NT2/D1 (cell line): ENCODE measurements at regions not wholly inside any gene's neighbourhood (a gene's known extent, or its start where the extent isn't known, plus 50 kb on each side); places are given as distances from the start of the nearest gene placed in this dataset.

Experiments
- DNase-seq: peaks from one replicate; pipeline ENCODE4 v3.0.0-alpha.2; 2011; ENCODE audit warnings: low read depth, low spot score
- H3K27me3 ChIP-seq: 2 replicates; pipeline ENCODE4 v1.6.0; 2011; ENCODE audit warnings: mild to moderate bottlenecking; ENCODE audit not compliant: insufficient read length, insufficient read depth
- H3K36me3 ChIP-seq: 2 replicates; pipeline ENCODE4 v1.6.1; 2011; ENCODE audit warnings: mild to moderate bottlenecking, low read length, mixed read lengths; ENCODE audit not compliant: insufficient read depth, insufficient read length
- H3K4me1 ChIP-seq: 2 replicates; pipeline ENCODE4 v1.5.1; 2011; ENCODE audit not compliant: insufficient read depth, insufficient read length
- H3K4me3 ChIP-seq: 2 replicates; pipeline ENCODE4 v1.5.1; 2011; ENCODE audit warnings: low read depth; ENCODE audit not compliant: insufficient read length
- H3K9ac ChIP-seq: 2 replicates; pipeline ENCODE4 v1.6.0; 2011; ENCODE audit warnings: low read depth; ENCODE audit not compliant: insufficient read length
- H3K9me3 ChIP-seq: 2 replicates; pipeline ENCODE4 v1.5.1; 2011; ENCODE audit warnings: mild to moderate bottlenecking, low read length; ENCODE audit not compliant: insufficient read depth
- SUZ12 ChIP-seq: IDR thresholded peaks from 2 replicates; pipeline ENCODE4 v1.6.1; 2011; ENCODE audit not compliant: insufficient read length, insufficient read depth; ENCODE audit errors: extremely low read depth
- YY1 ChIP-seq: IDR thresholded peaks from 2 replicates; pipeline ENCODE4 v1.6.1; 2011; ENCODE audit not compliant: insufficient read length, insufficient read depth
- ZNF274 ChIP-seq: IDR thresholded peaks from 2 replicates; pipeline ENCODE4 v1.6.1; 2011; ENCODE audit warnings: mild to moderate bottlenecking, low read depth, low read length

GRCh38 chr4:134691915-134692314 lies 490.3 kb upstream of the PABPC4L start:
- Histone ChIP-seq H3K4me3 (no peak overlapping the region), H3K9me3 (no peaks in the 10 kb centered on the region), H3K4me1 (no peaks in the 10 kb centered on the region), H3K36me3 (no peaks in the 10 kb centered on the region), H3K27me3 (no peaks in the 10 kb centered on the region), H3K9ac (no peak overlapping the region)
- TF ChIP-seq YY1 (no peak), SUZ12 (no peak), ZNF274 (no peak)
- no peak for DNase-seq

GRCh38 chr4:134687646-134688628 lies 486.3 kb upstream of the PABPC4L start:
- TF ChIP-seq ZNF274: no peak
- no peak for TF ChIP-seq SUZ12
- no peak for TF ChIP-seq YY1
- Histone ChIP-seq H3K4me1 (no peaks in the 10 kb centered on the region), H3K9ac (no peak overlapping the region), H3K27me3 (no peaks in the 10 kb centered on the region), H3K9me3 (0 out of 2 replicates have a peak, but pooled peaks cover 6% of the 10 kb centered on the region), H3K4me3 (no peak overlapping the region), H3K36me3 (no peaks in the 10 kb centered on the region)
- DNase-seq: no peak

DNA sequence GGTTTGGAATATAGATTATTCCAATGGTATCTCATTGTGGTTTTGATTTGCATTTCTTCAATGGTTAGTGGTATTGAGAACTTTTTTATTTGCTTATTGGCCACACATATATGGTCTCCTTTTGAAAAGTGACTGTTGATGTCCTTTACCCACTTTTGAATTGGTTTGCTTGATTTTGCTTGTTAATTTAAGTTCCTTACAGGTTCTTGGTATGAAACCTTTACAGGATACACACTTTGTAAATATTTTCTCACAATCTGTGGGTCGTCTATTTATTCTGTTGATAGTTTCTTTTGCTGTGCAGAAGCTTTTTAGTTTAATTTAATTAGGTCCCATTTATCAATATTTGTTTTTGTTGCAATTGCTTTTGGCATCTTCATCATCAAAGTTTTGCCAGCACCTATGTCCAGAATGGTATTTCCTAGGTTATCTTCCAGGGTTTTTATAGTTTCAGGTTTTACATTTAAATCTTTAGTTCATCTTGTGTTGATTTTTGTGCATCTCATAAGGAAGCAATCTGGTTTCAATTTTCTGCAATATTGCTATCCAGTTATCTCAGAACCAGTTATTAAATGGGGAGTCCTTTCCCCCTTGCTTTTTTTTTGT lies 475.7 kb upstream of the PABPC4L start:
- Histone ChIP-seq H3K4me3 (no peak overlapping the region), H3K36me3 (no peaks in the 10 kb centered on the region), H3K9me3 (peaks cover 6% of the 10 kb centered on the region; the same call in 1 of the 2 replicates), H3K9ac (no peak overlapping the region), H3K27me3 (no peaks in the 10 kb centered on the region), H3K4me1 (no peaks in the 10 kb centered on the region)
- DNase-seq: no peak
- TF ChIP-seq ZNF274 (no peak), YY1 (no peak), SUZ12 (no peak)

DNA sequence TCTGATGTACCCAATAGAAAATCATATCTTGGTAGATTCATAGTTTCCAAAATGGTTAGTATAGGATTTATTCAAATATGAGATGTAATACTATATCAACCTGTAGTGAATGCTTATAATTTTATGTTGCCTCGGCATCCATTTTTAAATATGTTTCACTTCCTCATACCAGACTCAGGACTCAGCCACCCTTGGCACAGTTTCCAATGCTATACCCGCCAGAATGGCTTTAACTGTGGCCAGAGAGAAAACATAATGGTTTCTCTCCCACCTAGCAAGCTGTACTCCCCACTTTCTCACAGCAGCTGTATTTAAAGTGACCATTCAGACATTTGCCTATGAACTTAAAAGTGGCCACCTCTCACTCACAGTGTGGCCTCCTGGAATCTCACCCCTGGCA lies 466.6 kb upstream of the PABPC4L start:
- Histone ChIP-seq H3K9me3 (peaks cover 11% of the 10 kb centered on the region; the same call in 1 of the 2 replicates), H3K36me3 (no peaks in the 10 kb centered on the region), H3K4me3 (no peak overlapping the region), H3K27me3 (no peaks in the 10 kb centered on the region), H3K9ac (no peak overlapping the region), H3K4me1 (no peaks in the 10 kb centered on the region)
- DNase-seq: no peak
- TF ChIP-seq YY1 (no peak), SUZ12 (no peak), ZNF274 (no peak)

DNA sequence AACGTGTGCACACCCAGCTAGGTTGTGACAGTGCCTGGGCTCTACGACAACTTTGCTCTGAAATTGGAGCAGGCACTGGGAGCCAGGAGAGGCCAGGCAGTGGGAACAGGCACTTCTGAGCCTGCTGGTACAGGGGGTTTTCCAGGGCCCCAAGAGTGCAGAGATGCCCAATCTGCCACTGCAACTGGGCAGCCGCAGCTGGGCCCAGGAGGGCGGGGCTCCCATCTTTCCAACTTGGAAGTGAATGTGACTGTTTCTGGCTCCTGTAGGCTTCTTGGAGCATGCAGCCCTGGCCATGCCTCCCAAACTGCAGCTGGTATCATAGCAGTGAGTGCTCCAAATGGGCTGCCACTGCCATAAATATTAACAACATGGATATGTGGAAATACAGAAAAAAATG lies 465.1 kb upstream of the PABPC4L start:
- no peaks in the 10 kb centered on the region for H3K27me3 ChIP-seq
- no peak for TF ChIP-seq SUZ12
- TF ChIP-seq ZNF274: no peak
- TF ChIP-seq YY1: no peak
- H3K36me3 ChIP-seq: no peaks in the 10 kb centered on the region
- peaks cover 11% of the 10 kb centered on the region; the same call in 1 of the 2 replicates for H3K9me3 ChIP-seq
- H3K4me1 ChIP-seq: no peaks in the 10 kb centered on the region
- no peak overlapping the region for H3K4me3 ChIP-seq
- no peak for DNase-seq
- no peak overlapping the region for H3K9ac ChIP-seq

- peaks cover 11% of the 10 kb centered on the region; the same call in 1 of the 2 replicates for H3K9me3 ChIP-seq
- no peak overlapping the region for H3K9ac ChIP-seq
- H3K36me3 ChIP-seq: no peaks in the 10 kb centered on the region
- TF ChIP-seq YY1 (no peak), ZNF274 (no peak), SUZ12 (no peak)
- no peaks in the 10 kb centered on the region for H3K27me3 ChIP-seq
- no peak overlapping the region for H3K4me3 ChIP-seq
- DNase-seq: no peak
- no peaks in the 10 kb centered on the region for H3K4me1 ChIP-seq
Measured at GRCh38 chr4:134665429-134665828, 463.8 kb upstream of the PABPC4L start.

GRCh38 chr4:134663742-134664141 lies 462.2 kb upstream of the PABPC4L start:
- H3K27me3 ChIP-seq: no peaks in the 10 kb centered on the region
- no peak for DNase-seq
- no peaks in the 10 kb centered on the region for H3K36me3 ChIP-seq
- peaks cover 11% of the 10 kb centered on the region; the same call in 1 of the 2 replicates for H3K9me3 ChIP-seq
- no peak overlapping the region for H3K9ac ChIP-seq
- no peaks in the 10 kb centered on the region for H3K4me1 ChIP-seq
- no peak overlapping the region for H3K4me3 ChIP-seq
- no peak for TF ChIP-seq YY1
- TF ChIP-seq SUZ12: no peak
- TF ChIP-seq ZNF274: no peak
